ENCODE measurements at regions not wholly inside any gene's neighbourhood (a gene's known extent, or its start where the extent isn't known, plus 50 kb on each side); places are given as distances from the start of the nearest gene placed in this dataset.

DNA sequence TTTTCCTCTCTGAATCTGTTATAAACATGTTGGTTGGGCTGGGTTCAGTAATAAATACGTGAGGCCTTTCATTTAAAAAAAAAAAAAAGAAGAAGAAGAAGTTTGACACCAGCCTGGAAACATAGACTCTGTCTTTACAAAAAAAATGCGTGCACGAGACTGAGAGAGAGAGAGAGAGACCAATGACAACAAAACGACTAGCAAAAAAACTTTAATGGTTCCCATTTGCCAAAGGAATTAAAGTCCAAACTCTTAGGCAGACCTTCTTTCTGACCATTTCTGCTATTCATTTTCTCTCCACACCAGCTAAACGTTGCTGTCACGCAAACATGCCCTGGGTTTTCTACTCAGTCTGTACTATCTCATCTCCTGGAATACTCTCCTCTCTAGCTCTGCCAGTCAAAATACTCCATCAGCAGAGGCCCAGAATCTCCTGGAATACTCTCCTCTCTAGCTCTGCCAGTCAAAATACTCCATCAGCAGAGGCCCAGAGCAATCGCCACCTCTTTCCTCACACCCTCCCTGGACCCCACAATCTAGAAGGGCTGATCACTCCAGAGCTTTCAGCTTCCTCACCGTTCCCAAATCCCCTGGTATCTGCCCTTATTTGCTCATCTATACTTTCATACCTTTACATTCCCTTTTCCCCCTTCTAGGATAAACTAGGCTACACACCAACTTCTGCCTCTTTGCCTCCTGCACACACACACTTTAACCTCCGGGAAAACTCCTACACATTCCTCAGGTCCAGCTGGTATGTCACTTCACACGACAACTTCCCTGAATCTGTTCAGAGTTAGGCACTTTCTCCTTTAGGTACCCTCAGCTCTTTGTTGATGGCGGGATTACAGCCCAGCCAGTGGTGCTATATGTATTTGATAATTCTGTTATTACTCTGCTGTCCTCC is 100.0 kb downstream of the CDC7 start:
- Histone ChIP-seq H3K56ac (ENCODE audit: insufficient read length, low read depth, low read length) (no peak overlapping the region), H4K5ac (ENCODE audit: insufficient read length, low read depth, low read length) (no peak overlapping the region), H3K4me2 (ENCODE audit: insufficient read depth, insufficient read length, low read length) (no peak overlapping the region), H2AFZ (ENCODE audit: low read length) (no peak overlapping the region), H3K79me2 (ENCODE audit: insufficient read depth, low read length) (no peaks in the 10 kb centered on the region), H3K23ac (ENCODE audit: insufficient read length, low read depth, low read length) (no peak overlapping the region), H3K18ac (ENCODE audit: insufficient read length, low read depth, low read length) (no peak overlapping the region), H2BK120ac (ENCODE audit: low read depth, low read length, poor library complexity, severe bottlenecking) (no peak overlapping the region), H3K27ac (ENCODE audit: insufficient read length, low read depth, low read length) (no peak overlapping the region), H2BK12ac (ENCODE audit: insufficient read length, low read depth, low read length) (no peak overlapping the region), H2BK15ac (ENCODE audit: low read depth, low read length) (no peak overlapping the region), H3K4ac (ENCODE audit: low read depth, low read length) (no peak overlapping the region), H2BK5ac (ENCODE audit: insufficient read length, low read length) (no peak overlapping the region), H3K14ac (ENCODE audit: insufficient read depth, low read length) (no peak overlapping the region), H2BK20ac (ENCODE audit: low read depth, low read length, poor library complexity, severe bottlenecking) (no peak overlapping the region), H3K23me2 (ENCODE audit: insufficient read length, low read depth, low read length, poor library complexity, severe bottlenecking) (no peaks in the 10 kb centered on the region), H4K91ac (ENCODE audit: insufficient read length, low read depth, low read length) (no peak overlapping the region), H3K79me1 (ENCODE audit: insufficient read depth, low read depth, low read length, poor library complexity, severe bottlenecking) (no peaks in the 10 kb centered on the region), H3K4me1 (ENCODE audit: insufficient read depth, low read length) (no peaks in the 10 kb centered on the region), H3K27me3 (ENCODE audit: insufficient read depth, low read length) (no peaks in the 10 kb centered on the region), H4K8ac (replicated peaks; ENCODE audit: insufficient read length, low read depth, low read length) (no peak overlapping the region), H3K9ac (ENCODE audit: extremely low read depth, insufficient read length, low read length) (no peak overlapping the region), H2AK5ac (ENCODE audit: insufficient read length, low read length) (no peak overlapping the region), H3K9me3 (ENCODE audit: control insufficient read depth, low read depth, low read length) (no peaks in the 10 kb centered on the region), H3T11ph (ENCODE audit: low read length) (no peak overlapping the region), H4K20me1 (ENCODE audit: control insufficient read depth, insufficient read depth, insufficient read length) (no peaks in the 10 kb centered on the region)
- 0 out of 7 replicates have a peak overlapping the region, but pooled peaks of 1 of the 3 experiments have one; percentile 0 for H3K27ac Mint-ChIP-seq
- no peaks in the 10 kb centered on the region for H3K36me3 Mint-ChIP-seq (ENCODE audit: insufficient read depth in 1 of 3, low read depth in 3 of 3)
- no peak overlapping the region for H3K4me3 Mint-ChIP-seq
- H3K27me3 Mint-ChIP-seq (ENCODE audit: low read depth) = no peaks in the 10 kb centered on the region; the same call in 1 of the 2 replicates
- WGBS (ENCODE audit: extremely low coverage, insufficient read length, low lambda C conversion rate) = no CpG with 5 or more reads among the region's 11 CpGs
- DNase-seq = no peak
- H3K9me3 Mint-ChIP-seq = no peaks in the 10 kb centered on the region
- peaks cover 4 to 9% of the 10 kb centered on the region in 2 experiments; a peak in 2 of 4 replicates for H3K4me1 Mint-ChIP-seq
- TF ChIP-seq, protein P1, sequence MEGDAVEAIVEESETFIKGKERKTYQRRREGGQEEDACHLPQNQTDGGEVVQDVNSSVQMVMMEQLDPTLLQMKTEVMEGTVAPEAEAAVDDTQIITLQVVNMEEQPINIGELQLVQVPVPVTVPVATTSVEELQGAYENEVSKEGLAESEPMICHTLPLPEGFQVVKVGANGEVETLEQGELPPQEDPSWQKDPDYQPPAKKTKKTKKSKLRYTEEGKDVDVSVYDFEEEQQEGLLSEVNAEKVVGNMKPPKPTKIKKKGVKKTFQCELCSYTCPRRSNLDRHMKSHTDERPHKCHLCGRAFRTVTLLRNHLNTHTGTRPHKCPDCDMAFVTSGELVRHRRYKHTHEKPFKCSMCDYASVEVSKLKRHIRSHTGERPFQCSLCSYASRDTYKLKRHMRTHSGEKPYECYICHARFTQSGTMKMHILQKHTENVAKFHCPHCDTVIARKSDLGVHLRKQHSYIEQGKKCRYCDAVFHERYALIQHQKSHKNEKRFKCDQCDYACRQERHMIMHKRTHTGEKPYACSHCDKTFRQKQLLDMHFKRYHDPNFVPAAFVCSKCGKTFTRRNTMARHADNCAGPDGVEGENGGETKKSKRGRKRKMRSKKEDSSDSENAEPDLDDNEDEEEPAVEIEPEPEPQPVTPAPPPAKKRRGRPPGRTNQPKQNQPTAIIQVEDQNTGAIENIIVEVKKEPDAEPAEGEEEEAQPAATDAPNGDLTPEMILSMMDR (conservative IDR thresholded peaks at IDR 0.05) = no peak

Data from H9 (cell line).